SIG-M5 (cell line): ENCODE measurements at regions not wholly inside any gene's neighbourhood (a gene's known extent, or its start where the extent isn't known, plus 50 kb on each side); places are given as distances from the start of the nearest gene placed in this dataset.

Experiments used
- DNase-seq: peaks from one replicate; lab custom pipeline; 2025; lab: John Stamatoyannopoulos, UW

DNA sequence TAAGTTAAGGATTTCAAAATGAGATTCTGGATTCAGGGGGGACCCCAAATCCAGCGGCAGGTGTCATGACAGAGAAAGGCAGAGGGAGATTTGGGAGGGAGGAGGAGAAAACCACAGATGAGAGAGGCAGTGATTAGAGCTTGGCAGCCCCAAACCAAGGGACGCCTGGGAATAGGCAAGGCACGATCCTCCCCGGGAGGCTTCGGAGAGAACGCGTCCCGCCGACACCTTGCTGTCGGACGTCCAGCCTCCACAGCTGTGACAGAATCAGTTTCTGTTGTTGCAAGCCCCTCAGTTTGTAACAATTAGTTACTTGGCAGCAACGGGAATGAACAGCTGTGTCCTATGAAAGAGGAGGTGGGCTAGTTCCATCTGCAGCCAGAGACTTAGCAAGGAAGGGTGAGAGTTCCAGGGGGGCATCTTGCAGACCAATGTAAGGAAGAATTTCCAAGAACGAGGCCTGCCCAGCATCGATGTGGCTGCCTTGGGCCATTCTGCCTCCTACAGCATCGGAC is 110.7 kb upstream of the SDK2 start:
- DNase-seq, result no peak

GRCh38 chr17:73757420-73757819 is 113.2 kb upstream of the SDK2 start:
- no peak for DNase-seq

GRCh38 chr17:73758245-73758644 is 114.0 kb upstream of the SDK2 start:
- no peak for DNase-seq

DNA sequence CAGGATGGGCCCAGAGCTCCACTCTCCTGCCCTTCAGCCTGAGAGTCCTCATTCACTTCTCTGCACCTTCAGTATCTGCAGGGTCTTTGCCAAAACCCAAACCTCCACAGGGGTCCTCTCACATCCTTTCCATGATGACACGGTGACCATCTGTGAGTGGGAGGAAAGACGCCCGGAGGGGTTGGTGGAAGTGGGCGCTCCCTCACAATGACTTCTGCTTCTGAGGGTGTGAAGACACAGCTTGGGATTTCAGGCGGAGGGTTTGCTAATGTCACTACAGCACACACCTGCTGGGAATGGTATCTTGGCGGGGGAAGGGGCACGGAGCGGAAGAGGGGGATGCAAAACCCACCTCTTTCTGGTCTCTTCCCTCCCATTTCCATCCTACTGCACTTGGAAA is 115.1 kb upstream of the SDK2 start:
- no peak for DNase-seq

GRCh38 chr17:73759734-73760438 is 115.6 kb upstream of the SDK2 start:
- no peak for DNase-seq

DNA sequence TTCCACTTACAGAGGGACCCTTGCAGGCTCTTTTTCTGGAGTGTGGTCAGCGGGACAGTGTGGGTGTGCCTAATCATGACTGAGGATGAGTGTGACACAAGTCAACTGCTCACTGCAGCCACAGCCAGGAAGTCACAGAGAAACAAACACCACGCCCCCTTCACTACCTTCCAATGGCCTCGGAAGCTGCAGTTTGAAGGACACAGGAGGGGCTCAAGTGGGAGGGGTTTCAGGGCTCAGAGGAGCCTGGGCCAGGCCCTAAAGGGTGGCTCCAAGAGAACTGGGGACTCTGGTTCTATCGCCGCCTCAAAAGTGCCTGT is 116.2 kb upstream of the SDK2 start:
- DNase-seq, result no peak

DNA sequence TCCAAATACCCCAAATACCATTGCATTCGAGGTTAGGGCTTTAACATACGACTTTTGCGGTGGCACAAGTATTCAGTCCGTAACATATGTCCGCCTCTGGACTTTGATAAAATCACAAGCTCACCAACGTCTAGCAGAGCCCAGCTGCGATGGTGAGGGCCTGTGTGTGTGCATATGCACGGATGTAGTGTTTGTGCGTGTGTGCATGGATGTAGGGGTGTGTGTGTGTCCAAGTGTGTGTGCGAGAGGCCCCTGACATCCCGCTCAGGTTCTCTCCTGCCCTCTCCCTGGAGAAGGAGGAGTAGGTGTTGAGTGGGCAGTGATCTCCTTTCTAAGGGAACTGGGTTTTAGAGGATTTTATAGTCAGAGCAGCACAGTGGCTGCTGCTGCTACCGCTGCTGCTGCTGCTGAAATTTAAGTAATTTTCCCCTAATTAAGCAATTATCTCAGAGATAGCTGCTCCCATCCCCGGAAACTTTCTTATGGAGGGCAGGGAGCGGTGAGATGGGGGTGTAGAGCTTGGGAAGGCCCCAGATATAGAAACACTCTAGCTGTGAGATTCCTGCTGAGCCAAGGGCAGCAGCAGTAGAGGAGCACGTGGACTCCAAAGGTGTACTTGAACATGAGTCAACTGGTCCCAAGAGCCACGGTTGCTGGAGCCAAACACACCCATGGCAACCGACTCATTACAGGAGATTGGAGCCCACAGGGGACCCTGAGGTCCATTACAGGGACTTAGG is 121.7 kb upstream of the SDK2 start:
- DNase-seq, result no peak

DNA sequence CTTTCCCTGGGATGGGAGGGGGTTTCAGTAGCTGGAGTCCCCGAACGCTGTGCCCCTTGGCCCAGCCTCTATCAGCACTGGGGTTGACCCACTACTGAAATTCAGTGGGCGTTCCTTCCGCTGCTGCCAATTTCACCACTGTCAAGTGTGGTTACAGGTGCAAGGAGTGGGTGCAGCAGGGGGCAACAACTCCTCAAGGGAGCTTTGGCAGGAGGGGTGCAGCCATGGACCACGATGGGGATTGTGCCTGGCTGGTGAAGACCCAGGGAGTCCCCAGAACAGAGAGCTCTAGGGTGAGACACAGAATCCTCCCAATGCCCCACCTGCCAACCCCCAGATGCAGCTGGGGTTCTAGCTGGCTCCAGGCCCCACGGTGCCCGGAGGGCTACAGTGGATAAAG is 123.5 kb upstream of the SDK2 start:
- DNase-seq, result no peak

- no peak for DNase-seq
Observed at GRCh38 chr17:73768691-73769090, 124.4 kb upstream of the SDK2 start.

- no peak for DNase-seq
Observed at GRCh38 chr17:73769479-73769878, 125.2 kb upstream of the SDK2 start.

GRCh38 chr17:73770115-73770848 is 126.0 kb upstream of the SDK2 start:
- no peak for DNase-seq

DNA sequence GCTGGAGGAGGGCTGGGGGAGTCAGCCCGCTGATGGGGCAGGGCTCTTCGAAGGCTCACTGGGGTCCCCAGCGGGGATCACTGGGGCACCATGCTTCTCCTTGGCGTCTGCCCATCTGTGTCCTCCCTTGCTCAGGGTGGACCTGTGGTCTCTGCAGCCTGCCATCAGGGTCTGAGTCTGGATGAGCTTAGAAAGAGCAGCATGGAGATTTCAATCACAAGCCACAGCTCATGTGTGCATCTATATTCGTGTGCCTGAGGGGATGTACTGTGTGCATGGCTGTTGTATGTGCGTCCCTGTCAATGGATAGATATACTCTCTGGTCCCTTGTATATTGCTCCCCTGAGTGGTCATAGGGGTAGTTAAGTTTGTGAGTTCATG is 126.6 kb upstream of the SDK2 start:
- no peak for DNase-seq

DNA sequence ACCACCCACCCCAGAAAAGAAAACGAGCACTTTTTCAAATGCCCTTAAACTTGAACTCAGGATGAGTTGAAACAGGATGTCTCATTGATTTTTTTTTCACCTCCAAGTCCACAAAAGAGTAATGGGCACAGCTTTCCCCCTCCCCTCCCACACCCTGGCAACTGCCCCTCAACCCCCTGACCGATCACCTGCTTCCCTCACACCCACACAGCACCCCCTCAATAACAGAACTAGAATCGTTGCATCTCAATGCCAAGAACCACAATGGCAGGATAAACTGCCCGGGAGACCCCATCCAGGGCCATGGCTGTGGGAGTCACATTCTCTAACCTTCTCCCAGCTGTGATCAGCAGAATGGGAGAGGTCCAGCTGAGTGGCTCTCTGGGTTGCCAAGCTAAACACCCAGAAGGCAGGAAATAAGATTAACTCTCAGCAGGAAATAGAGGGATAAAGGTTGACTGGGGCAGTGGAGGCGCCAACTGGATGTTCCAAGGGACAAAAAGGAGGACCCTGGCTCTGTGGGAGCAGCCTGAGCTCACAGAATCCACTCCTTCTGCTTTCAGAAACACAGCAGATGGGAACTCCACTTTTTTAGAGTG is 128.0 kb upstream of the SDK2 start:
- DNase-seq, result no peak

GRCh38 chr17:73773702-73774101 is 129.5 kb upstream of the SDK2 start:
- no peak for DNase-seq

GRCh38 chr17:73774852-73775251 is 130.6 kb upstream of the SDK2 start:
- DNase-seq, result no peak

DNA sequence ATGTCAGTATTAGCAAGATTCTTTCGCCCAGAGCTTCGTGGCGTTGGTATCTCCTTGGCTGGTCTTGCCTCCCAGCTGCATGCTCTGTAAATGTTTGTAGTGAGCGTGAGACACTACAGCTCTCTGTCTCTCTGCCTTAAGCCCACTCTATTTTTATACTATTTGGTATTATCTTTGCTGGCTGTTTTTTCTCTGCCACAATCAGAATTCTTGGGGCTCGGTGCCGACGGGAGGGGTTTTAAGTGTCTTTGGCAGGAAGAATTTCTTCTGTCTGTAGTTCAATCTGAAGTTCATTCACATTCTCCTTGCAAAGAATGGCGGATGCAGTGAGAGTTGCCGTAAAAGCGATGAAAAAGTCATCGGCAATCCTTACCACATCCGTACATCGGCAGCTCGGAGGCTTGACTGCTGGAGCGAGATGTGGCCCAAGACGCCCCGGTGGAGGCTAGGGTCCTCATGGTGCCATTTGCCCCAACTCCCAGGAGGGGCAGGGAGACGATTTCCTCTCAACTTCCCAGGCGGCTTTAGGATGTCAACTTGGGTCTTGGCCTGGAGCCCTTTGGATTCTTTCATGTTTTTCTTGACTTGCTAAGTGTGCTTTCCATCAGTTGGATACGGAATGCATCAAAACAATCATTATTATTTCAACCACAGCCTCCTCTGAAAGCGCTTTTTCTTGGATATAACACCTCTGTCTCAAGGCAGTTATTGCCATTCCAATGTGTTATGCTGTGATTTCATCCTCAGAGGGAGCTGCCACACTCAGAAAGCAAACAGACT is 132.3 kb upstream of the SDK2 start:
- no peak for DNase-seq

- DNase-seq, result no peak
Observed at GRCh38 chr17:73777131-73777449, 132.8 kb upstream of the SDK2 start.

DNA sequence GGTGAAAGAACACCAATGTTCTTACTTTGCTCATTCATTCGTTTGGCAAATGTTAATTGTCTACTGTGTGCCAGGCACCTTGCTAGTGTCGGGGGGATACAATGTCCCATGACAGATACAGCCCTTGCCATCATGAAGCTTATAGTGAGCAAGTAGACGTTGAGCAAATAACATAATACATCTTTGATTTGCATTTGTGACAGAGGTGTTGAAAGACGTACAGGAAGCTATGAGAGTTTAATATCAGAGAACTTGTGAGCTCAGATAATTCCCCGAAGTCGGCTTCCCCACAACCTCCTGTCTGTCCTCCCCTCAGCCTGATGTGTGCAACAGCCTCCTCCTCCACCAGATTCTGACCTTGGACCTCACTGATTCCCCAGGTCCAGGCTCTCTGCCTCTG is 138.0 kb upstream of the SDK2 start:
- DNase-seq, result no peak

- DNase-seq, result no peak
Observed at GRCh38 chr17:73782641-73783381, 138.6 kb upstream of the SDK2 start.

DNA sequence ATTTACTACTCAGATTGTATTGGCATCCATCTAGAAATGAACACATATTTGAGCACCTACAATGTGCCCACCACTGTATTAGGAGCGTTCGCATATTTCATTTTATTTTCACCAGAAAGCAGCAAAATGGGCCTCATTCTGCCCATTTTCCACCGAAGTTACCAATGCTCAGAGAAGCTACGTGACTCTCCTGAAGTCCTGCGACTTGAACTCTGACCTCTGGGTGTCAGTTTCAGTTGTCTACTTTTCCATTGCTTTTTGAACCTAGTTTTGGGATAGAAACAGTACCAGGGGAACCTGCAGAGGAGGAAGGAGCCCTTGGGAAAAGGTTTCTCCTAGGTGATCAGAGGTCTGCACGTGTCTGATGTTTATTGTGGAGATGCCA is 139.1 kb upstream of the SDK2 start:
- DNase-seq, result no peak

GRCh38 chr17:73783945-73784603 is 139.8 kb upstream of the SDK2 start:
- no peak for DNase-seq
